ENCODE measurements at regions not wholly inside any gene's neighbourhood (a gene's known extent, or its start where the extent isn't known, plus 50 kb on each side); places are given as distances from the start of the nearest gene placed in this dataset.

GRCh38 chr22:48690583-48691317, 1136.9 kb downstream of the BRD1 start:
- H3K4me1 ChIP-seq, result no peaks in the 10 kb centered on the region
- H3K4me3 ChIP-seq, result no peak overlapping the region
- H3K27ac ChIP-seq, result no peak overlapping the region
- DNase-seq (ENCODE audit: low spot score), result no peak
- no peaks in the 10 kb centered on the region for H3K36me3 ChIP-seq
- no peaks in the 10 kb centered on the region for H3K9me3 ChIP-seq
- no peaks in the 10 kb centered on the region for H3K27me3 ChIP-seq
- TF ChIP-seq CTCF (IDR thresholded peaks at IDR 0.05), result no peak

GRCh38 chr22:48689206-48689605, 1138.5 kb downstream of the BRD1 start:
- H3K4me1 ChIP-seq, result no peaks in the 10 kb centered on the region
- TF ChIP-seq CTCF (IDR thresholded peaks at IDR 0.05), result no peak
- no peak for DNase-seq (ENCODE audit: low spot score)

GRCh38 chr22:48688366-48688765, 1139.3 kb downstream of the BRD1 start:
- Histone ChIP-seq H3K27ac (no peak overlapping the region), H3K4me1 (no peaks in the 10 kb centered on the region), H3K36me3 (no peaks in the 10 kb centered on the region), H3K9me3 (no peaks in the 10 kb centered on the region), H3K27me3 (no peaks in the 10 kb centered on the region), H3K4me3 (no peak overlapping the region)
- DNase-seq (ENCODE audit: low spot score), result no peak
- TF ChIP-seq CTCF (IDR thresholded peaks at IDR 0.05), result no peak

More at GRCh38 chr22:48689206-48689605, 1138.5 kb downstream of the BRD1 start:
- Histone ChIP-seq H3K36me3 (no peaks in the 10 kb centered on the region), H3K4me3 (no peak overlapping the region), H3K27ac (no peak overlapping the region), H3K9me3 (no peaks in the 10 kb centered on the region), H3K27me3 (no peaks in the 10 kb centered on the region)

- Histone ChIP-seq H3K4me1 (no peaks in the 10 kb centered on the region), H3K9me3 (no peaks in the 10 kb centered on the region), H3K4me3 (no peak overlapping the region), H3K27ac (no peak overlapping the region), H3K27me3 (no peaks in the 10 kb centered on the region), H3K36me3 (no peaks in the 10 kb centered on the region)
- DNase-seq (ENCODE audit: low spot score), result no peak
- TF ChIP-seq CTCF (IDR thresholded peaks at IDR 0.05), result no peak
Observed at GRCh38 chr22:48687606-48688005, 1140.1 kb downstream of the BRD1 start.

- no peak for TF ChIP-seq CTCF (IDR thresholded peaks at IDR 0.05)
- DNase-seq (ENCODE audit: low spot score), result no peak
- no peak overlapping the region for H3K27ac ChIP-seq
- no peak overlapping the region for H3K4me3 ChIP-seq
- H3K36me3 ChIP-seq, result no peaks in the 10 kb centered on the region
- H3K9me3 ChIP-seq, result no peaks in the 10 kb centered on the region
- no peaks in the 10 kb centered on the region for H3K4me1 ChIP-seq
- no peaks in the 10 kb centered on the region for H3K27me3 ChIP-seq
Observed at GRCh38 chr22:48686694-48687302, 1140.9 kb downstream of the BRD1 start.

All from right atrium auricular region (tissue), 2 donors.